Kidney (tissue), 13 donors: ENCODE measurements at regions not wholly inside any gene's neighbourhood (a gene's known extent, or its start where the extent isn't known, plus 50 kb on each side); places are given as distances from the start of the nearest gene placed in this dataset.

Experiments
- DNase-seq, 5 donors: peaks; one replicate each; pipeline ENCODE4 v3.0.0-alpha.2; 2013 to 2020
- FAIRE-seq: peaks from 2 replicates; lab custom pipeline; 2012; peaks lifted over from hg19 to GRCh38; lab: Jason Lieb, UNC
- H3K27ac ChIP-seq, 2 donors: one replicate each; pipeline ENCODE4 v1.7.0; 2013; ENCODE audit warnings: low read depth in 2 of 2, low read length in 2 of 2, inconsistent platforms in 1 of 2
- H3K27me3 ChIP-seq: one replicate; pipeline ENCODE4 v1.7.1; 2013; ENCODE audit warnings: low read length, inconsistent platforms; ENCODE audit not compliant: control insufficient read depth, insufficient read depth
- H3K36me3 ChIP-seq, 3 donors: one replicate each; pipeline versions ENCODE4 v1.7.0 to v1.7.1; 2013; ENCODE audit warnings: low read length in 3 of 3, control low read depth in 1 of 3, inconsistent platforms in 1 of 3; ENCODE audit not compliant: insufficient read depth in 3 of 3, control insufficient read depth in 2 of 3
- H3K4me1 ChIP-seq, 3 donors: one replicate each; pipeline versions ENCODE4 v1.7.0 to v1.7.1; 2013; ENCODE audit warnings: low read length in 3 of 3, inconsistent platforms in 1 of 3, low read depth in 1 of 3; ENCODE audit not compliant: control insufficient read depth in 2 of 3, insufficient read depth in 2 of 3
- H3K4me3 ChIP-seq, 3 donors: one replicate each; pipeline versions ENCODE4 v1.7.0 to v1.8.1; 2013; ENCODE audit warnings: low read length in 3 of 3, control low read depth in 1 of 3, inconsistent platforms in 1 of 3
- H3K9ac ChIP-seq, 3 donors: one replicate each; pipeline versions ENCODE4 v1.7.0 to v1.7.1; 2013; ENCODE audit warnings: low read length in 3 of 3, control low read depth in 1 of 3, inconsistent platforms in 1 of 3
- H3K9me3 ChIP-seq, 3 donors: one replicate each; pipeline versions ENCODE4 v1.7.0 to v1.7.1; 2013; ENCODE audit warnings: low read length in 3 of 3, control low read depth in 1 of 3, inconsistent platforms in 1 of 3; ENCODE audit not compliant: control insufficient read depth in 2 of 3, insufficient read depth in 1 of 3
- CTCF ChIP-seq: IDR thresholded peaks from 3 replicates; pipeline ENCODE4 v1.5.1; 2012; ENCODE audit warnings: mild to moderate bottlenecking, moderate library complexity, borderline replicate concordance; ENCODE audit not compliant: insufficient read depth; ENCODE audit errors: extremely low read depth
- intact Hi-C: fragments of 100-400 bp; cut with DNase I; formaldehyde crosslinking; loops from one replicate; pipeline ENCODE4 v1.11.1; 2022
- donor health status: control.
- donor health status: control.
- donor health status: control.
- donor health status: control.
- donor health status: control.
- donor health status: DM: yes; HTN: yes; CAD: no.
- donor health status: Normal renal cell carcinoma (clear cell type).

- FAIRE-seq (no peak), DNase-seq (no peak)
- Histone ChIP-seq H3K36me3 (no peaks in the 10 kb centered on the region), H3K27me3 (no peaks in the 10 kb centered on the region), H3K27ac (no peak overlapping the region), H3K9me3 (no peaks in the 10 kb centered on the region), H3K4me3 (no peak overlapping the region), H3K9ac (no peak overlapping the region), H3K4me1 (no peaks in the 10 kb centered on the region)
- TF ChIP-seq CTCF, result no peak
- intact Hi-C loops, result no loop called here
These were observed 88.9 kb downstream of the ADRB2 start for GRCh38 chr5:148915224-148915817.

GRCh38 chr5:148920646-148921288 lies 94.4 kb downstream of the ADRB2 start:
- no peak overlapping the region for H3K4me3 ChIP-seq
- H3K4me1 ChIP-seq, result no peaks in the 10 kb centered on the region
- H3K9me3 ChIP-seq, result no peaks in the 10 kb centered on the region
- no peaks in the 10 kb centered on the region for H3K36me3 ChIP-seq
- DNase-seq (no peak), FAIRE-seq (no peak)
- H3K9ac ChIP-seq, result no peak overlapping the region
- no peaks in the 10 kb centered on the region for H3K27me3 ChIP-seq
- intact Hi-C loops, result no loop called here
- no peak overlapping the region for H3K27ac ChIP-seq
- TF ChIP-seq CTCF, result no peak

GRCh38 chr5:148921350-148921749 lies 94.9 kb downstream of the ADRB2 start:
- no peak overlapping the region for H3K27ac ChIP-seq
- DNase-seq (no peak), FAIRE-seq (no peak)
- intact Hi-C loops, result no loop called here
- H3K36me3 ChIP-seq, result no peaks in the 10 kb centered on the region
- H3K4me3 ChIP-seq, result no peak overlapping the region
- H3K9me3 ChIP-seq, result no peaks in the 10 kb centered on the region
- no peaks in the 10 kb centered on the region for H3K27me3 ChIP-seq
- H3K4me1 ChIP-seq, result no peaks in the 10 kb centered on the region
- no peak for TF ChIP-seq CTCF
- no peak overlapping the region for H3K9ac ChIP-seq
